HG03520 (cell line): ENCODE measurements at regions not wholly inside any gene's neighbourhood (a gene's known extent, or its start where the extent isn't known, plus 50 kb on each side); places are given as distances from the start of the nearest gene placed in this dataset.

Source experiments
- ATAC-seq: cut with Tn5 transposase; IDR thresholded peaks from one replicate; pipeline ENCODE4 v1.9.1; 2021; ENCODE audit warnings: mild to moderate bottlenecking, moderate library complexity; ENCODE audit not compliant: unreplicated experiment

- ATAC-seq: no peak
Measured at GRCh38 chr9:86798966-86799365, 148.3 kb downstream of the GAS1 start.

- no peak for ATAC-seq
Measured at GRCh38 chr9:86796666-86797065, 150.6 kb downstream of the GAS1 start.

GRCh38 chr9:86795823-86796553 lies 151.3 kb downstream of the GAS1 start:
- no peak for ATAC-seq

- no peak for ATAC-seq
Measured at GRCh38 chr9:86795047-86795442, 152.3 kb downstream of the GAS1 start.

- no peak for ATAC-seq
Measured at GRCh38 chr9:86794391-86795046, 152.8 kb downstream of the GAS1 start.

GRCh38 chr9:86792136-86792535 lies 155.2 kb downstream of the GAS1 start:
- ATAC-seq: no peak

GRCh38 chr9:86790805-86791204 lies 156.5 kb downstream of the GAS1 start:
- ATAC-seq: no peak

- no peak for ATAC-seq
Measured at GRCh38 chr9:86788456-86788855, 158.8 kb downstream of the GAS1 start.

GRCh38 chr9:86783884-86784283 lies 163.4 kb downstream of the GAS1 start:
- ATAC-seq: no peak

- ATAC-seq: no peak
Measured at GRCh38 chr9:86782831-86783230, 164.5 kb downstream of the GAS1 start.

- no peak for ATAC-seq
Measured at GRCh38 chr9:86778761-86779160, 168.5 kb downstream of the GAS1 start.

- ATAC-seq: no peak
Measured at GRCh38 chr9:86775718-86776117, 171.6 kb downstream of the GAS1 start.

- no peak for ATAC-seq
Measured at GRCh38 chr9:86774116-86774515, 173.2 kb downstream of the GAS1 start.

GRCh38 chr9:86773422-86773945 lies 173.8 kb downstream of the GAS1 start:
- no peak for ATAC-seq

- no peak for ATAC-seq
Measured at GRCh38 chr9:86772635-86772993, 174.7 kb downstream of the GAS1 start.

GRCh38 chr9:86771941-86772634 lies 175.2 kb downstream of the GAS1 start:
- no peak for ATAC-seq

GRCh38 chr9:86771420-86771819 lies 175.9 kb downstream of the GAS1 start:
- ATAC-seq: no peak

GRCh38 chr9:86768709-86769108 lies 178.6 kb downstream of the GAS1 start:
- no peak for ATAC-seq

GRCh38 chr9:86768020-86768419 lies 179.3 kb downstream of the GAS1 start:
- ATAC-seq: no peak

- no peak for ATAC-seq
Measured at GRCh38 chr9:86767373-86767772, 179.9 kb downstream of the GAS1 start.

GRCh38 chr9:86766912-86767311 lies 180.4 kb downstream of the GAS1 start:
- ATAC-seq: no peak

GRCh38 chr9:86766511-86766910 lies 180.8 kb downstream of the GAS1 start:
- ATAC-seq: no peak
